HepG2 (cell line): ENCODE measurements at regions not wholly inside any gene's neighbourhood (a gene's known extent, or its start where the extent isn't known, plus 50 kb on each side); places are given as distances from the start of the nearest gene placed in this dataset.

Experiments used
- ATAC-seq: fragments of 200-7000 bp; cut with Tn5 transposase; 3 replicates; pipeline ENCODE4 v1.9.1; 2020; ENCODE audit warnings: mild to moderate bottlenecking, moderate library complexity
- BruUV-seq: library from RNA; stranded (reverse); fragments of 400-500 nt; replicated peaks from 2 replicates; lab custom pipeline; 2021; lab: Mats Ljungman, UMichigan
- CTCF ChIA-PET: fragments of 300-600 bp; formaldehyde crosslinking; extraction: SDS; loops from one replicate; lab custom pipeline; 2021; ENCODE audit warnings: low total read pairs, inconsistent platforms, low intra/inter-chr PET ratio; lab: Yijun Ruan, JAX
- POLR2A ChIA-PET: fragments of 350-600 bp; sonication (Branson Sonifier 250); formaldehyde crosslinking; loops from one replicate; lab custom pipeline; 2020; ENCODE audit warnings: antibody characterized with exemption, inconsistent platforms; lab: Yijun Ruan, JAX
- DNase-seq: peaks from one replicate; pipeline ENCODE4 v3.0.0-alpha.2; 2015; ENCODE audit warnings: low spot score
- FAIRE-seq: peaks from 3 replicates; lab custom pipeline; 2011; peaks lifted over from hg19 to GRCh38; lab: Jason Lieb, UNC
- H2AFZ ChIP-seq: one replicate; pipeline ENCODE4 v1.6.1; 2011; ENCODE audit warnings: low read length, inconsistent platforms
- H3K27ac ChIP-seq: fragments of 300-600 bp; 3 replicates; pipeline ENCODE4 v1.8.0; 2011; ENCODE audit warnings: mixed run types, mild to moderate bottlenecking, mixed read lengths, low read length, inconsistent platforms; ENCODE audit not compliant: insufficient read depth; ENCODE audit errors: extremely low read length
- H3K27me3 ChIP-seq, 2 experiments: fragments of 200-600 bp in 1 of 2; 2 replicates in 1 of 2; 3 replicates in 1 of 2; pipeline versions ENCODE4 v1.6.0 to v1.8.0; 2011; ENCODE audit warnings: low read length in 2 of 2, mild to moderate bottlenecking in 2 of 2, moderate library complexity in 2 of 2, inconsistent platforms in 1 of 2; ENCODE audit not compliant: insufficient read depth in 2 of 2, control insufficient read depth in 1 of 2
- H3K36me3 ChIP-seq, 2 experiments: fragments of 200-600 bp in 1 of 2; replicated peaks in 1 of 2; 2 replicates in 1 of 2; 3 replicates in 1 of 2; pipeline versions ENCODE4 v1.5.1 to v1.8.0; 2011; ENCODE audit warnings: low read length in 2 of 2, inconsistent platforms in 1 of 2; ENCODE audit not compliant: insufficient read depth in 2 of 2, control insufficient read depth in 1 of 2
- H3K4me1 ChIP-seq: 2 replicates; pipeline ENCODE4 v1.5.1; 2012; ENCODE audit warnings: low read length, inconsistent platforms; ENCODE audit not compliant: insufficient read depth
- H3K4me2 ChIP-seq: 2 replicates; pipeline ENCODE4 v1.6.0; 2011; ENCODE audit warnings: low read depth, low read length, inconsistent platforms
- H3K4me3 ChIP-seq, 3 experiments: fragments of 200-600 bp in 1 of 3; sonication (generic), shearing (Covaris generic) in 1 of 3; replicated peaks in 1 of 3; 2 replicates each; pipeline ENCODE4 v1.5.1; 2011 to 2016; ENCODE audit warnings: low read length in 3 of 3, inconsistent platforms in 2 of 3, low read depth in 2 of 3, mild to moderate bottlenecking in 2 of 3, control low read depth in 1 of 3, mixed read lengths in 1 of 3; ENCODE audit not compliant: insufficient read depth in 1 of 3
- H3K79me2 ChIP-seq: one replicate; pipeline ENCODE4 v1.6.1; 2011; ENCODE audit warnings: low read length, inconsistent platforms; ENCODE audit not compliant: insufficient read depth
- H3K9ac ChIP-seq: 2 replicates; pipeline ENCODE4 v1.6.0; 2011; ENCODE audit warnings: mild to moderate bottlenecking, low read depth, low read length, inconsistent platforms; ENCODE audit not compliant: insufficient read depth
- H3K9me3 ChIP-seq: 2 replicates; pipeline ENCODE4 v1.5.1; 2012; ENCODE audit warnings: mild to moderate bottlenecking, low read length
- H4K20me1 ChIP-seq: 2 replicates; pipeline ENCODE4 v1.6.0; 2011; ENCODE audit warnings: inconsistent platforms, mild to moderate bottlenecking, low read length, moderate library complexity; ENCODE audit not compliant: insufficient read depth
- ISL2 ChIP-seq: sonication (generic); formaldehyde crosslinking; IDR thresholded peaks from 2 replicates; pipeline ENCODE4 v1.5.0; 2020; ENCODE audit warnings: missing genetic modification reagents
- KLF12 ChIP-seq: sonication (generic); formaldehyde crosslinking; IDR thresholded peaks from 2 replicates; pipeline ENCODE4 v1.4.0; 2020; ENCODE audit warnings: missing genetic modification reagents, borderline replicate concordance
- MBNL3 ChIP-seq: fragments of 250-450 bp; sonication (Bioruptor Pico); conservative IDR thresholded peaks from 2 replicates; pipeline ENCODE4 v1.8.0; 2022; ENCODE audit warnings: mild to moderate bottlenecking, inconsistent platforms
- RFXANK ChIP-seq: IDR thresholded peaks from 2 replicates; pipeline ENCODE4 v1.6.1; 2016
- ZFY ChIP-seq: sonication (generic); formaldehyde crosslinking; IDR thresholded peaks from 2 replicates; pipeline ENCODE4 v1.4.0; 2020; ENCODE audit warnings: missing genetic modification reagents
- ZNF10 ChIP-seq: sonication (generic); formaldehyde crosslinking; IDR thresholded peaks from 2 replicates; pipeline ENCODE4 v1.4.0; 2020; ENCODE audit warnings: mild to moderate bottlenecking, low read depth, missing genetic modification reagents, borderline replicate concordance
- ZNF484 ChIP-seq: sonication (generic); formaldehyde crosslinking; IDR thresholded peaks from 2 replicates; pipeline ENCODE4 v1.5.1; 2020; ENCODE audit warnings: mild to moderate bottlenecking, low read depth, missing genetic modification reagents, borderline replicate concordance
- ZNF503 ChIP-seq: sonication (generic); formaldehyde crosslinking; IDR thresholded peaks from 2 replicates; pipeline ENCODE4 v1.4.0; 2020; ENCODE audit warnings: missing genetic modification reagents
- ZNF713 ChIP-seq: sonication (generic); formaldehyde crosslinking; IDR thresholded peaks from 2 replicates; pipeline ENCODE4 v1.4.0; 2020; ENCODE audit warnings: mild to moderate bottlenecking, missing genetic modification reagents
- WGBS: methylation state at CpG from one replicate; pipeline ENCODE4 v1.1.6; 2017; ENCODE audit warnings: low lambda C conversion rate; 5-methylcytosine and 5-hydroxymethylcytosine counted together
- in situ Hi-C: cut with HindIII; loops from 2 replicates; pipeline ENCODE4 v1.10.0; 2017; ENCODE audit warnings: low pct_unique_long_range_greater_than_20kb; ENCODE audit not compliant: extremely low pct_ligation_motif_present
- intact Hi-C: fragments of 100-400 bp; cut with micrococcal nuclease; formaldehyde crosslinking; loops from one replicate; pipeline ENCODE4 v1.10.0; 2022; ENCODE audit not compliant: unreplicated experiment

GRCh38 chr6:113664909-113665308, 192.2 kb upstream of the MARCKS start:
- CTCF ChIA-PET: no interaction called here

More at GRCh38 chr6:113664909-113665308, 192.2 kb upstream of the MARCKS start:
- H3K4me2 ChIP-seq: no peak overlapping the region
- no peak for TF ChIP-seq ZFY
- TF ChIP-seq ZNF10 (CRISPR knock-in tag): no peak
- TF ChIP-seq ZNF713 (CRISPR knock-in tag): no peak
- no peak for TF ChIP-seq ISL2 (CRISPR knock-in tag)
- no peak for TF ChIP-seq ZNF503 (CRISPR knock-in tag)
- TF ChIP-seq MBNL3 (CRISPR knock-in tag): no peak
- no peak for TF ChIP-seq RFXANK
- TF ChIP-seq ZNF484: no peak
- TF ChIP-seq KLF12 (CRISPR knock-in tag): no peak
- in situ Hi-C loops (no loop called here), intact Hi-C loops (no loop called here)
- 98% methylated on average over 2 of the region's 2 CpGs for WGBS
- H3K9me3 ChIP-seq: no peaks in the 10 kb centered on the region
- POLR2A ChIA-PET: no interaction called here
- H3K79me2 ChIP-seq: no peaks in the 10 kb centered on the region
- BruUV-seq: no TSS peak
- no peak overlapping the region for H3K27ac ChIP-seq
- H3K36me3 ChIP-seq: no peaks in the 10 kb centered on the region
- FAIRE-seq (no peak), DNase-seq (no peak), ATAC-seq (no peak)
- no peak overlapping the region for H3K4me3 ChIP-seq
- H3K9ac ChIP-seq: no peak overlapping the region
- H2AFZ ChIP-seq: no peak overlapping the region
- no peaks in the 10 kb centered on the region for H4K20me1 ChIP-seq
- H3K27me3 ChIP-seq: no peaks in the 10 kb centered on the region
- H3K4me1 ChIP-seq: peaks cover 40% of the 10 kb centered on the region
